GM18870 (cell line): ENCODE measurements at regions not wholly inside any gene's neighbourhood (a gene's known extent, or its start where the extent isn't known, plus 50 kb on each side); places are given as distances from the start of the nearest gene placed in this dataset.
"Not testable (repeated sequence)": the region's sequence is repeated elsewhere in the genome, so short reads cannot be mapped to it uniquely, and the experiment has no call there.

ENCODE experiments used
- ATAC-seq: cut with Tn5 transposase; IDR thresholded peaks from one replicate; pipeline ENCODE4 v1.9.1; 2021; ENCODE audit warnings: moderate library complexity; ENCODE audit not compliant: unreplicated experiment

DNA sequence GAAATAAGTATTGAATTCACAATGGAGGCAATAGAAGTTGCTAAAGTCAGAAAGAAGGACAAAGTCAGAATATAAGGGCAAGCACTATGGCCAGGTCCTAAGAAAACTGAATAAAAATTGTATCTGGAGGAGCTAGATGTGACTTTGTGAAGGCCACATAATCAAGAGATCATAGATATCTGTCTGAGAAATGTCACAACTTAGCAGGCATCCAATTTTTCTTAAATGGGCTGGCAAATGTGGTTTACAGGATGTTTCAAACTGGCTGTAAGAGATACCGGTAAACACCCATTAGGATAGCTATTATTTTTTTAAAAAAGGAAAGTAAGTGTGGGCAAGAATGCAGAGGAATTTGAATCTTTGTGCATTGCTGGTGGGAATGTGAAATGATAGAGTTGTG, 303.1 kb upstream of the CHORDC1 start:
- ATAC-seq: no peak

DNA sequence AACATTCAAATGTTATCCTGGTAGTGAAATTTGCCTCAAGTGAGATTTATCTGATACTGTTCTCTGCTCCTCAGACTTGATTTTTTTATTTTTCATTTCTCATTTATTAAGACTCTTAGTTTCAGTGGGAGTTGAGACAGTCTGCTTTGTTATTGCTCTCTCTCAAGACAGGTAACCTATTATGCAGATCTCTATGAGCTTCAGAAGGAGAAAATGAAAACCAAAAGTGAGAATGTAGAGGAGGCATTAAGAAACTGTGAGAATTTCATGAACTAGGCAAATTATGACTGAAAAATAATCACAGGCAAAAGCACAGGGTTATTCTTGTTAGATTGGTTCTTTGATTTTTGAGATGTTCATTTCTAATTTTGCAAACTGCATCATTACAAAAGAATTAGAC, 290.0 kb upstream of the CHORDC1 start:
- ATAC-seq: peak; percentile 93

DNA sequence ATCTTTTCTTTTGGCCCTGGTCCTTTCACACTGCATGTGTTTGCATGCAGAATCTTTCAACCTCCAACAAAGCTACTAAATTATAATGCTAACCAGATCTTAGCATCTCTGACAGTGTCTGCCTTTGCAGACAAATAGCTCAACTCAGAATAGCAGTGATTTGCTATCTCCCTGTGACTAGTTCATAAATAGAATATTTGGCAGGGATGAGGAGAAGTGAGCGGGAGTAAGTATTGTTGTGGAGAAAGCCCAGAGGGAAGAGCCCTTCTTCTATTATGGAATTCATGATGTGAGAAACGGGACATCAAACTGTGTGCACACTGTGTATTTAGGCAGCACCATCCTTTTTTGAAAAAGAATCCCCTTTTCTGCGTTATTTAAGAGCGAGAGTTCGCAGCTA, 288.0 kb upstream of the CHORDC1 start:
- no peak for ATAC-seq

DNA sequence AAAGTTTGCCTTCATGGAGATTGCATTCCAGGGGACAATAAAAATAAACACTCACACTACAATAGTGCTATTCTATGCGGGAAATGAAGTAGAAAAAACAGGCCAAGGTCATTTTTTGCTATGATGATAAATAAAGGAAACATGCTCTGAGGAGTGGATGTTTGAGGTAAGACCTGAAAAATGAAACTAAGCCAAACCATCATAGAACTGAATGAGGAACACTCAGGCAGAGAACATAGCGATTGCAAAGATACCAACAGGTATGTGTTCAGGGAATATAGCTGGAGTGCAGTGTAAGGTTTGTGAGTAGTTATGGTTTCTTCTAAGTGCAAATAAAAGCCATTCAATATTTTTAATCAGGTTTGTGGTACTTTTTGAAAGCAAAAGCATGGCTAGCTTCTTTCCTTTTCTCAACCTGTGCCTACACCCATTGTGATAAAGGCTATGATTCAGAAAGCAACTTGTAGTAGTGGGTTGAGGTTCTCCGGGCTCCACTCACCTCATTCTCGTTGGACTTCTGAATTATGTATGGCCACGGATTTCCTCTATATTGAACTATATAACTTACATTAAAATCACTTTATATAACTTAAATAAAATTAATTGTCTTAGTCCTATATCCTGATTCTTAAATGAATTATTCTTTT, 278.2 kb upstream of the CHORDC1 start:
- ATAC-seq: no peak

DNA sequence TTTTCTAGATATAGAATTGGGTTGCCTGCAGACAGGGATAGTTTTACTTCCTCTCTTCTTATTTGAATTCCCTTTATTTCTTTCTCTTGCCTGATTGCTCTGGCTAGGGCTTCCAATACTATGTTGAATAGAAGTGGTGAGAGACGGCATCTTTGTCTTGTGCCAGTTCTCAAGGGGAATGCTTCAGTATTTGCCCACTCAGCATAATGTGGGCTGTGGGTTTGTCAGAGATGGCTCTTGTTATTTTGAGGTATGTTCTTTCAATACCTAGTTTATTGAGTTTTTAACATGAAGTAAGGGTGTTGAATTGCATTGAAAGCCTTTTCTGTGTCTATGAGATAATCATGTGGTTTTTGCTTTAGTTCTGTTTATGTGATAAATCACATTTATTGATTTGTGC, 273.9 kb upstream of the CHORDC1 start:
- no peak for ATAC-seq

DNA sequence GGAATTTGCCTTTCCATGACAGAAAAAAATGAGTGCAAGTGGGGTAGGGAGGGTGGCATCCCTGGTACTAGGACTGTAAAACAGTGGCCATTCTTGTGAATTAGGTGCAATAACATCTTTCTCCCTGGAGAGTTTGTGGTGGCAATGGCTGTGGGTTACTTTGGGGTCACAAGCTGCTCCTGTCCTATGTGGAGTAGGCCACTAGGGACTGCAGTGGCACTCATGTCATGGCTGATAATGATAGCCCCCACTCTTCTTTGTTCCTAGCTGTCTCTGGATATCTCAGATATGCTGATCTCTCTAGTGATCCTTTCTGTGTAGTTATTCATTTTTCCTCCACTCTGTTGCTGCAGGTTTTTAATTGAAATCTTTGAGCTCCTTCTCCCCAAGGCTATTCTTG, 270.5 kb upstream of the CHORDC1 start:
- no peak for ATAC-seq

DNA sequence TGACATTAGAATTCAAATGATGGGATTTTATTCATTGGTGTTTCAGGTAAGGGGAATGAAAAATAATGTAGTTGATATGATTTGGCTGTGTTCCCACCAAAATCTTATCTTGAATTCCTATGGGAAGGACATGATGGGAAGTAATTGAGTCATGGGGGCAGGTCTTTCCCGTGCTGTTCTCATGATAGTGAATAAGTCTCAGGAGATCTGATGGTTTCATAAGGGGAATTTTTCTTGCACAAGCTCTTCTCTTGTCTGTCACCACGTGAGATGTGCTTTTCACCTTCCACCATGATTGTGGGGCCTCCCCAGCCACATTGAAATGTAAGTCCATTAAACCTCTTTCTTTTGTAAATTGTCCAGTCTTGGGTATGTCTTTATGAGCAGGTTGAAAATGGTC, 268.6 kb upstream of the CHORDC1 start:
- ATAC-seq: no peak

DNA sequence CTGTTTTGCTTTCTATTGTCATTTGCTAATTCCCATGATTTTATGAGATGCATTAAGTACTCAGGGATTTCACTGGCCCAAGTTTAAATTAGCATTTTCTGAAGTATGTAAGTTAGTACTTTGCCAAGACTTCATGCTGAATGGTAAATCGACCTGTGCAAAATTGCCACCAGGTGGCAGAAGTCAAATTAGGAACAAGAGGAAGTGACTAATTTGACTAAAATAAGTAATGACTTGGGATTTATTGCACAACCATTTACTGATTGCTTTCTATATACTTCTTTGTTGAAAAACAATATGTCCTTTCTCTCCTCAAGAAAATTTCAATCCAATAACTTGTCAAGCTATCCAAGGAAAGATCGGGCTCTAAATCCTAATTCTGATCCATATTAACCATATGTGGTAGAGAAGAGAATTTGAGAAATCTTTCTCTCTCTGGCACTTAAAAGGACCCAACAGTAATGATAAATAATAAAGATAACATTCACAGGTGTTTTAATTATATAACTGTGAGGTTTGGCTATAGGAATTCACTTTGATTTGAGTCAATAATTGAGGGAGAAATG, 253.7 kb upstream of the CHORDC1 start:
- peak; percentile 78 for ATAC-seq

DNA sequence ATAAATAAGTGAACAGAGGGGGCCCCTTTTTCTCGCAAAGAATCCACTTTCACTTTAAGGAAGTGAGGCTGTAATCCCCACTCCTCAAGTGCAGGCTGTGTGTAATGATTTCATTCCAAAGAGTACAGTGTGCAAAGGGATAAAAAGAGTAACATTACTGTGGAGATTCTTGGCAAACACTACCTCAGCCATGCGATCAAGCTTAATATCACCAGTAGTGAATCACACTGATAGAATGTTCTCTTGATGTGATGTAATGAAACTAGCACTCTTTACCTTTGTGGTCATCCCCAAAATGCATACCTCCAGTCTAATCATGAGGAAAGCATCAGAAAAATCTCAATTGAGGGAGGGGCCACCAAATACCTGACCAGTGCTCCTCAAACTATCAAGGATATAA, 246.1 kb upstream of the CHORDC1 start:
- ATAC-seq: no peak

DNA sequence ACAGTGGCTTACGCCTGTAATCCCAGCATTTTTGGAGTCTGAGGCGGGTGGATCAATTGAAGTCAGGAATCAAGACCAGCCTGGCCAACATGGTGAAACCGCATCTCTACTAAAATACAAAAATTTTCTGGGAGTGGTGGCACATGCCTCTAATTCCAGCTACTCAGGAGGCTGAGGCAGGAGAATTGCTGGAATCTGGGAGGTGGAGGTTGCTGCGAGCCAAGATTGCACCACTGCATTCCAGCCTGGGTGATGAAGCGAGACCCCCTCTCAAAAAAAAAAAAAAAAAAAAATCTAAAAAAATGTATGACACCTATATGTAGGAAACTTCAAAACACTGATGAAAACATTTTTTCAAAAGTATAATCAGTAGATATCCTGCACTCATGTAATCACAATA, 242.7 kb upstream of the CHORDC1 start:
- no peak for ATAC-seq

DNA sequence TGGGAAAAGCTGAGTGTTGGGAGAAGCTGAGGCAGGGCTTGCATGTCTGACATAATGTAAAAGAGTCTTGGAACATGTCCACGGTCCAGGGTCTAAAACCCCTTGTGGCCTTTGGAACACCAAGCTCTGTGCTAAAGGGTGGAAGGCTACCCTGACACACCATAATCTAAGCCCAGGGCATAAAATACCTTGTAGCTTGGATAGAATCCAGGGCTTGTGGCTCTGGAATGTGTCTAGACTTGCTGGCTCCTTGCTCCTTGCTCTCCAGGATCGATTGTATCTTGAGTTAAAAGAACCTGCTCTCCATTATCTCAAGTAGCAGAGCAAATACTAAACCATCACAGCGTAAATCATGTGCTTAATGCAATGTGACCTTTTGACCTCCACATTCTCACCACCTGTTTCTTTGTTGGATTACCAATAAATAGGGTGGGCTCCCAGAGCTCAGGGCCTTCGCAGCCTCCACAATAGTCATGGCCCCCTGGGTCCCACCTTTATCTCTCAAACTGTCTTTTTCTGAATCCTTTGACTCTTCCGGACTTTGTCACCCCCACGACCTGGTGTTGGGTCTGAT, 232.6 kb upstream of the CHORDC1 start:
- not testable (repeated sequence) for ATAC-seq

DNA sequence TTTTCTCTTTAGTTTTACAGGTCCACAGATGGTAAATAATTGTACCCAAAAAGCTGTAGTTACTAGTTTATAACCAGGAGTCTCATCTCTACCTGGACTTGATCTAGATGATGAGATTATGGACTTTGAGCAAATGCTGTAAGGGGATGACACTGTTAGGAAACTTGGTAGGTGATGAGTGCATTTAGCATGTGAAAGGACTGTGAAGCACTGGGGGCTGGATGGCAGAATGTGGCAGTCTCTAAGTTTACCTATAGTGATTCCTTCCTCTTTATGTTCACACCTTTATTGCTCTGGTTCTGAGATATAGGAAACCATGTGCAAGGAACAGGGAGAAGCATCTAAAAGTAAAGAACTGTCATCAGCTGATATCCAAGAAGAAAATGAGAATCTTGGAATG, 230.7 kb upstream of the CHORDC1 start:
- no peak for ATAC-seq

DNA sequence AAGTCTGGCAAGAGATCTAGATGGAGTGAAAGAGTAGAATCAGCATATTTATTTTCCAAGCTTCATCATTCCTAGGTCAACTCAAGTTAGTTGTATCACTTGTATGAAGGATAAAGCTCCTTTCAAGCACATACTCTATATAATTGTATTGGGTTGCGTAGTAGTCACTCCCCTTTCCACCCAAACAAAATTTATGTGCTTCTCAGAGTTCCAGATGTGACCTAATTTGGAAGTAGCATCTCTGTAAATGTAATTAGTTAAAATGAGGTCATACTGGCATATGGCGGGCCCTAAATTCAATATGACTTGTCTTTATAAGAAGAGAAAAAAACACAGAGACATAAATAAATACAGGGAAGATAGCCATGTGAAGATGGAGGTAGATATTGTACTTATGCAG, 226.8 kb upstream of the CHORDC1 start:
- no peak for ATAC-seq

DNA sequence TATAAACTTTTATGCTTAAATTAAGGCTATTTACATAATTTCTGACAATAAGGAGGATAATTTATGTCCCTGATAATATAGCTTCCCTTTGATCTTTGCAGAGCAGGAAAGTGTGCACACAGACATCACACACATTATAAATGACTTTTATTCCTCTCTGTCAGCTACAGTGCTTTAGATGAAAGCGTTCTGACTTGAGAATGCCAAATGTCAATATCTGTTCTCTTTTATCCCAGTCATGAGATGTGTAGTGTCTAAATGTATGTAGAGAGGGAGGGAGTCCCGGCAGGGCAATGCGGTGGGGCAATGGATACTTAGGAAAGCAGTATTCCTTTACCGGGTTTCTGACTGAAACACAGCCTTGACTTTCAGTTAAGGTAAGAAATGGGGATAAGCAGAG, 225.4 kb upstream of the CHORDC1 start:
- ATAC-seq: no peak

DNA sequence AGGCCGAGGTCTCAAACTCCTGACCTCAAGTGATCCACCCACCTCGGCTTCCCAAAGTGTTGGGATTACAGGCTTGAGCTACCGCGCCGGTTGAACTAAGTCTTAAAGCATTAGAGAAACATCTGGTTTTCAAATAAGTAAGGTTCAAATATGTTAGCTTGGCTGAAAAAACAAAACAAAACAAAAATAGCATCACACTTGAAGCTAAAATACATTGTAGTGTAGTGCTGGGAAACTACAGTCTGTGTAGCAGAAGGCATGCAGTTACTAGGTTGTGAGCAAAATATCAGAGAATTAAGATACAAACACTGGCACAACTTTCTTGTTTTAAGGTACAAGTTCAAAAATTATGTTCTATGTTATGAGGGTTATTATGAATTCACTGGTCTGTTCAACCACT, 224.8 kb upstream of the CHORDC1 start:
- ATAC-seq: no peak

DNA sequence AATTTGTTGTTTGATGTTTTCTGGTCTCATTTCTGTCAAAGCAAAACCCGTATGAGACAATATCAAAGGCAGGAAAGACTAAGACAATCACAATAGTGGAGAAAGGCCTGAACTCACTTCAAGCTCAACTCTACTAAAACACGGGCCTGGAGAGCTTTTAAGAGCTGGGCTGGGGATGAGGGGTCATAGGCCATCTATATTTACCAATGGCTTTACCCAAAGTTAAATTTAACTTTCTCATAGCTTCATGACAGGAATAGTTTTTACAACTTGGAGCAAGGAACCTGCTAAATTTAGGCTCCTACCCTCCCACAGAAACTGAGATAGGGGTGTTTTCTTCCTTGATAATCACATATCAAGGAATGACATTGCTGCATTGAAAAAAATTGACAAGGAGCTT, 223.4 kb upstream of the CHORDC1 start:
- no peak for ATAC-seq

DNA sequence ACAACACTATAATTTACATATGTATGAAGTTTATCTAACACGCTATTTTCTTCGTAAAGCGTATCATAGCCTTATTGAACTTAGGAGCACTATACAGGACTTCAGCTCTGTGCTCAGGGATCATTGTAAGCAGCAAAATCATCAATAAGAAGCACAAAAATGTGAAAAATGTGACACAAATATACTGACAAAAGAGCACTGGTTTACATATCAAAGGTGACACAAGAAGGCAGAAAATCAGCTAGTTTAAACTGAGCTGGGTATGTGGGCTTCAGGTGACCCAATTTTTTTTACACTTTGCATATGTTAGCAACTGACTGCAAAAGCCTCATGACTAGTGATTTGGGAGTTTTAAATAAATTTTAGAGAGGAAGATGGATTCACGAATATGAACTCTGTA, 215.2 kb upstream of the CHORDC1 start:
- no peak for ATAC-seq

DNA sequence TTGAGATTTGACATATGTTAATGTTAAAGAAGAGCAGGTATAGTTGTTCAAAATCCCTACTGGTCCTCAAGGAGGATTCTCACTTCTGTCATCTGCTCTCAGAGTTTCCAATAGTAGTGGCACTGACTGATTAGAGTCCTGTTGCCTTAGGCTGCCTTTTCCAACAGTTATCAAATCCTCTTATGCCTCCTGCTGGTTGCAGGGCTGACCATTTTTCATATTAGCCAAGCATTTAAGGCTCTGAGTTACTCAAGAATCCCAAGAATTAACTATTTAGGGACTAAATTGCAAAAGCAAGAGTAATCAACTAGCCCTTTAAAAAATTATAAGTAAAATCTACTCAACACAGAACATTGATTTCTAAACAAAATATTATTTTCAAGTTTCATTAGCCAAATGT, 212.0 kb upstream of the CHORDC1 start:
- no peak for ATAC-seq

DNA sequence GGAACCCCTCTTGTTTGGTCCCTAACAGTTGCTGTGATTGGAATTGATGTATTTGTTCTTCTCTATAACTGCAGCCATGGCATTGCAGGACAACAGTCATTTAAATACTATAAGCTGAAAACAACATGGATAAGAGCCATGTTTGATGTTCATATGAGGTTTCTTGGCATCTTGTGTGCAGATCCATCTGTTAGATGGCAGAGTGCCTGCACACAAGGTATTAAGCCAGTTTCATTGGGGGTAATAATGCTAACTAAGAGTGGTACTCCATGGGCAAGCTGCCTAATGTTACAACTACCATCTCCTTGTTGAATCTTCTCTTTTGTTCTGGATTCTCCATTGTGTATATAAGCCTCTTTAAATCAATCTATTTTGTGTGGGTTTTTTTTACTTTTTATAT, 206.0 kb upstream of the CHORDC1 start:
- ATAC-seq: no peak

DNA sequence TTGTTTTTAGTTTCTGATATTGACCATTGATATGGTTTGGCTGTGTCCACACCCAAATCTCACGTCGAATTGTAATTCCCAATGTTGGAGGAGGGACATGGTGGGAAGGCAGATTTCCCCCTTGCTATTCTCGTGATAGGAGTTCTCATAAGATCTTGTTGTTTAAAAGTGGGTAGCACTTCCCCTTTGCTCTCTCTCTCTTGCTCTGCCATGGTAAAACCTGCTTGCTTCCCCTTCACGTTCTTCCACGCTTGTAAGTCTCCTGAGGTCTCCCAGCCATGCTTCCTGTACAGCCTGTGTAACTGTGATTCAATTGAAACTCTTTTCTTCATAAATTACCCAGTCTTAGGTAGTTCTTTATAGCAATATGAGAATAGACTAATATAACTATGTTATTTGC, 203.6 kb upstream of the CHORDC1 start:
- ATAC-seq: no peak

DNA sequence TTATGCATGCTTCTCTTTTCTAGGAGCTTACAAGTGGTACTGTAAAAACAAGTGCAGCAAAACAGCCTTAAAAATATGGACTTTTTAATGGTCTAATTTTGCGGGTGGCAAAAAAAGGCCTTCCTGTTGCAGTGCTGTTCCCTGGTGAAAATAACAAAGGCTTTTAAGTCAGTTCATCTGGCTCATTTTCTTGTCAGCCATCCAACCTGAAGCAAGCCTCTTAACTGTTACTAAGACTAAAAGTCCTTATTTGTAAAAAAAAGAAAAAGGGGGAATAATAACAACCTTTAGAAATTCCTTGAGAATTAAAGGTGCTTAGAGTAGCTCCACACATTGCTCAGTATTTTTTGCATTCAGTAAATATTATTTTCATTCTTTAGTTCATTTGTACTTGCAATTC, 200.5 kb upstream of the CHORDC1 start:
- no peak for ATAC-seq

DNA sequence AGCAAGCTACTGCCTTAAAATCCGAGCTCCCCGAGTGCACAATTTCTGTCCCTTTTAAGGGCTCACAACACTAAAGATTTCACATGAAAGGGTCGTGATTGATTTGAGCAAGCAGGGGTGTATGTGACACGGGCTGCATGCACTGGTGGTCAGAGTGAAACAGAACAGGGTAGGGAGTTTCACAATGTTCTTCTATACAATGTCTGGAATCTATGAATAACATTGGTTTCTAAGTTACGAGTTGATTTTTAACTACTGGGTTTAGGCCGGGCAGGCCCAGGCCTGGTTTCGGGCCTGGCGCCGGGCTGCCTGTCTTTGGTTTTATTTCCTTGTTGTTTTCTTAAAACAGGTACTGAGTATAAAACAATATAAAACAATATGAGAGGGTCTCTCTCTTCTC, 199.9 kb upstream of the CHORDC1 start:
- ATAC-seq: not testable (repeated sequence)

DNA sequence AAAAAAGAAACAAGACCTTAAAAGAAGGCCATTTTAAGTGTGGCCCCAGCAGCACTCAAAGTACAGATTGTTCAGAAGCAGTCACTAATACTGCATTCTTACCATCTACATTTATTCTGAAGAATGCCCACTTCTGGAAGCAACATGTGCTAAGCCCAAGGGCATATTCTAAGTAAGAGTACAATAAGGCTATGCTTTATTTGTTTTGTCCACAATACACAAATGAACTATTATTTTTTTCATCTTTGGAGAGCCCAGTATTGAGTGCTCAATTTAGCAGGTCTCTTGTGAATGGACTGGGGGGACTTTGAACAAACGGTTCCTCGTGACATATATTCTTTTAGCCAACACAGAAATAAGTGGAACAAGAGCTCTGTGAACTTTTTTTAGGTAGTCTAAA, 191.4 kb upstream of the CHORDC1 start:
- no peak for ATAC-seq
